HFFc6 (cell line): ENCODE measurements at regions not wholly inside any gene's neighbourhood (a gene's known extent, or its start where the extent isn't known, plus 50 kb on each side); places are given as distances from the start of the nearest gene placed in this dataset.
"Not testable (repeated sequence)": the region's sequence is repeated elsewhere in the genome, so short reads cannot be mapped to it uniquely, and the experiment has no call there.

Source experiments
- DNase-seq: peaks from one replicate; pipeline ENCODE4 v3.0.0-alpha.2; 2018
- H3K27ac Mint-ChIP-seq: 2 replicates; pipeline ENCODE4 v1.8.0; 2020; ENCODE audit warnings: mild to moderate bottlenecking, mixed read lengths
- H3K27me3 Mint-ChIP-seq: 2 replicates; pipeline ENCODE4 v1.8.0; 2021; ENCODE audit warnings: mild to moderate bottlenecking, moderate library complexity, mixed read lengths; ENCODE audit not compliant: insufficient read depth
- H3K36me3 Mint-ChIP-seq: 2 replicates; pipeline ENCODE4 v1.8.0; 2021; ENCODE audit warnings: low read depth, mixed read lengths
- H3K4me1 Mint-ChIP-seq: 2 replicates; pipeline ENCODE4 v1.8.0; 2020; ENCODE audit warnings: low read depth, mixed read lengths
- H3K4me3 Mint-ChIP-seq: 2 replicates; pipeline ENCODE4 v1.8.0; 2020; ENCODE audit warnings: mild to moderate bottlenecking, moderate library complexity, mixed read lengths
- H3K9me3 Mint-ChIP-seq: 2 replicates; pipeline ENCODE4 v1.8.0; 2020; ENCODE audit warnings: mild to moderate bottlenecking, mixed read lengths
- CTCF ChIP-seq: fragments of 200-600 bp; sonication (generic); IDR thresholded peaks from 2 replicates; pipeline ENCODE4 v1.5.0; 2021; ENCODE audit warnings: antibody characterized with exemption, mild to moderate bottlenecking

DNA sequence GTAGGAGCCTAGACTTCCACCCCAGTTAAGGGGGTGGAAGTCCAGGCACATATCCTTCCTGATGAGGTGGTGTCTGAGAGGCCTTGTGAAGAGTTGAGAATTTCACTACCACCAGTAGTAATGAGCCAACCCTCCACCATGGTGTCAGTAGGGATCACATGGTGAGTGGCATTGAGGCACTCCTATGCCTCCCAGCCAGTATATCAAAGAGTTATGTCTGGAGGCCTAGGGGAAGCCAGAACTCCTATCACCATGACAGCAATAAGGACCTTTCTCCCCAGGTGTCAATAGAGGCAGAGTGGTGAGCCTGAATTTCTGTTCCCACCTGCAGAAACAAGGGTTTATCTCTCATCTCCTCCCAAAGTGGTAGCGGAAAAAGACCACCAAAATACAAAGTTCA, 106.6 kb upstream of the ADTRP start:
- no peak for DNase-seq
- no peak overlapping the region for H3K4me3 Mint-ChIP-seq
- H3K27me3 Mint-ChIP-seq, result peaks cover 2% of the 10 kb centered on the region
- H3K27ac Mint-ChIP-seq, result no peak overlapping the region
- TF ChIP-seq CTCF, result no peak
- peaks cover 5% of the 10 kb centered on the region; the same call in 1 of the 2 replicates for H3K4me1 Mint-ChIP-seq
- H3K9me3 Mint-ChIP-seq, result peaks cover 6% of the 10 kb centered on the region; the same call in 1 of the 2 replicates
- peaks cover under 1% of the 10 kb centered on the region; the same call in 1 of the 2 replicates for H3K36me3 Mint-ChIP-seq

GRCh38 chr6:11883471-11883870, 104.9 kb upstream of the ADTRP start:
- not testable (repeated sequence) for H3K27me3 Mint-ChIP-seq, H3K9me3 Mint-ChIP-seq, H3K4me3 Mint-ChIP-seq, H3K36me3 Mint-ChIP-seq, H3K4me1 Mint-ChIP-seq, DNase-seq, H3K27ac Mint-ChIP-seq

DNA sequence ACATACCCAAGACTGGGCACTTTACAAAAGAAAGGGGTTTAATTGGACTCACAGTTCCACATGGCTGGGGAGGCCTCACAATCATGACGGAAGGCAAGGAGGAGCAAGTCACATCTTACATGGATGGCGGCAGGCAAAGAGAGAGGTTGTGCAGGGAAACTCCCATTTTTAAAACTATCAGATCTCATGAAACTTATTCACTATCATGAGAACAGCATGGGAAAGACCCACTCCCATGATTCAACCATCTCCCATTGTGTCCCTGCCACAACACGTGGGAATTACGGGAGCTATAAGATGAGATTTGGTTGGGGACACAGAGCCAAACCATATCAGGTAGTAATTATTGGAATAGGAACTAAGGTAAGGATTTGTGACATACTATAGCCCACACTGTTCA, 101.6 kb upstream of the ADTRP start:
- not testable (repeated sequence) for H3K4me3 Mint-ChIP-seq, H3K4me1 Mint-ChIP-seq, H3K9me3 Mint-ChIP-seq, DNase-seq, H3K27ac Mint-ChIP-seq, H3K36me3 Mint-ChIP-seq, H3K27me3 Mint-ChIP-seq

- TF ChIP-seq CTCF, result no peak
- Mint-ChIP-seq H3K9me3 (peaks cover 6% of the 10 kb centered on the region; the same call in 1 of the 2 replicates), H3K27me3 (no peaks in the 10 kb centered on the region), H3K4me1 (no peaks in the 10 kb centered on the region), H3K27ac (no peak overlapping the region), H3K4me3 (no peak overlapping the region), H3K36me3 (peaks cover 4% of the 10 kb centered on the region; the same call in 1 of the 2 replicates)
- DNase-seq, result no peak
Observed at GRCh38 chr6:11878735-11879134, 100.1 kb upstream of the ADTRP start.

DNA sequence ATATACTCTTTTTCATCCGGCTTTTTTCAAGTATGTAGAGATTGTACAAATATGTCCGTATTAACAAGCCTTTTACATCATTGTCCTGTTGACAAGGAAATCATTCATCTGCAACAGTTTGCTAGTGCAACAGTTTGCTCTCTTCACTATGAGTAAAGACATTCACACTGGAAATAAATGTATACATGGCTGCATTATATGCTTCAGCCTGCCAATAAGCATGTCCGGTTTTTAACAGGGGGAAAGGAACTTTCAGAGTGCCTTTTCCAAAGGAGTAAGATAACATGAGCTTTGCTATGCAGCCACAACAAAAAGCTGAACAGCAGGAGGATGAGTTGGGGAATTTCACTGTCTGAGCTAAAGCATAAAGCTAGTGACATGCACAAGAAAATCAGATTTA, 99.4 kb upstream of the ADTRP start:
- Mint-ChIP-seq H3K4me3 (no peak overlapping the region), H3K9me3 (peaks cover 6% of the 10 kb centered on the region; the same call in 1 of the 2 replicates), H3K4me1 (no peaks in the 10 kb centered on the region), H3K27ac (no peak overlapping the region), H3K27me3 (no peaks in the 10 kb centered on the region), H3K36me3 (peaks cover 4% of the 10 kb centered on the region; the same call in 1 of the 2 replicates)
- no peak for TF ChIP-seq CTCF
- no peak for DNase-seq

DNA sequence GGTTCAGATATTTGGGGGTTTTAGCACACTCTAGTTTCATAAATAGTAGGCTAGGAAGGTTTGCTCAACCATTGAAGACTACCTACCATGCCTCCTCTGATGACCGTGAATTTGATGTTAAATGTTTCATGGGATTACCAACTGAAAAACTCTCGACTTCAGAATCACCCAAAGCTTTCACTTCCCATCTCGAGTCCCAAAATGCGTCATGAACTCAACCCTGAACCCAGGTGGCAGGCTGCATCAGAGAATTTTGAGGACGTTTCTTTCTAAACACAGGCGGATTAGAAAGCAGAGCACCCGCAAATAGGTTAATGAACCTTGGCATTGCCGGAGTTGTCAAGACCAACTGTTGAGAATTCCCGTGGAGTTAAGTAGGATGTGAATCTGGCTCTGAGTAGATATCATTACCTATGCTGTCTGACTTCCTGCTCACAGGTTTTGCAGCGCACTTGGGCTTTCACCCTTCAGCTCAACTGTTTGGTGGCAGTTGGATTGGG, 98.4 kb upstream of the ADTRP start:
- no peak overlapping the region for H3K4me3 Mint-ChIP-seq
- TF ChIP-seq CTCF, result no peak
- H3K36me3 Mint-ChIP-seq, result peaks cover 4% of the 10 kb centered on the region; the same call in 1 of the 2 replicates
- H3K9me3 Mint-ChIP-seq, result 0 out of 2 replicates have a peak, but pooled peaks cover under 1% of the 10 kb centered on the region
- H3K27me3 Mint-ChIP-seq, result no peaks in the 10 kb centered on the region
- H3K4me1 Mint-ChIP-seq, result no peaks in the 10 kb centered on the region
- no peak for DNase-seq
- H3K27ac Mint-ChIP-seq, result no peak overlapping the region
